ENCODE measurements at regions not wholly inside any gene's neighbourhood (a gene's known extent, or its start where the extent isn't known, plus 50 kb on each side); places are given as distances from the start of the nearest gene placed in this dataset.
A peak's percentile ranks its signal among the peaks of the same experiment; 100 is the strongest.

DNA sequence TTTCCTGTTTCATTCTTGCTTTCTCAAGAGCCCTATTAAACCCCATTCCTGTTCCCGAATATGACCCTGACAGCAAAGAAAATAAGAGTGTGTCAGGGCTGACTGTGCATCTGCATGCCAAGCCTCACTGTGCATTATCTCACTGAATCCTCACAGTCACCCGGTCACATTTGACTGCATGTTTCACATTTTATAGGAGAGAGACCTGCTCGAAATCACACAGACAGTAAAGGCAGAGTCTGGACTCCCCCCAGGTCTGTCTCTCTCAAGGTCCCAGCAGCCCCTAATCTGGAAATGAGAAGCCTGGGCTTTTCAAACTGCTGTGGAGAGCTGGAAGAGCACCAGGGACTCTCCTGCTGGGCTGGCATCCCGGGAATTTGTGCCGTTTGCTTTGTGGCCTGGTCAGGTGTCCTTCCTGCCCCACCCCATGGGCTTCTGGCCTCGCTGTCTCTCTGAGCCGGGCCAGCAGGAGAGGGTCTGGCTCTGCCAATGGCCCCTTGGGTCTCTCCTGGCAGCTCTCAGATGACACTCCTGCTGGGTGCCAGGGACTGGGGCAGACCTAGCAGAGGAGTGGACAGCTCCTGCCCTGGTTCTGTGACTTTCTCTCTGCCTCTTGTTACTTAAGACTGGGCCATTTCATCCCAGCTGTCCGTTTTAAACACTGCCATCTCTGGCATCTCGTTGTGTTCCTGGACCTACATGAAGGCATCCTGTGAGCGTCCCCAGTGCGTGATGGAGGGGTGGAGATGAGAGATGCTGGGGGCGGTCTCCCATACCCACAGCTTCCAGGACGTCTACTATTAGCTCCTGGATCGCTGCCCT, 173.6 kb downstream of the ARHGAP12 start:
- Mint-ChIP-seq H3K9me3 (ENCODE audit: unreplicated experiment) (peaks cover 10% of the 10 kb centered on the region), H3K27me3 (ENCODE audit: unreplicated experiment) (peaks cover 8% of the 10 kb centered on the region), H3K4me1 (ENCODE audit: low read depth, unreplicated experiment) (peaks cover 50% of the 10 kb centered on the region), H3K27ac (ENCODE audit: unreplicated experiment) (no peak overlapping the region), H3K4me3 (ENCODE audit: unreplicated experiment) (no peak overlapping the region), H3K36me3 (ENCODE audit: unreplicated experiment) (no peaks in the 10 kb centered on the region)
- no peak for TF ChIP-seq CTCF (IDR thresholded peaks at IDR 0.05; ENCODE audit: partially characterized antibody, unreplicated experiment)
- DNase-seq, result no peak

- Mint-ChIP-seq H3K27ac (ENCODE audit: unreplicated experiment) (no peak overlapping the region), H3K4me1 (ENCODE audit: low read depth, unreplicated experiment) (peaks cover 58% of the 10 kb centered on the region), H3K27me3 (ENCODE audit: unreplicated experiment) (peaks cover 10% of the 10 kb centered on the region), H3K4me3 (ENCODE audit: unreplicated experiment) (no peak overlapping the region), H3K9me3 (ENCODE audit: unreplicated experiment) (peaks cover 12% of the 10 kb centered on the region), H3K36me3 (ENCODE audit: unreplicated experiment) (no peaks in the 10 kb centered on the region)
- TF ChIP-seq CTCF (IDR thresholded peaks at IDR 0.05; ENCODE audit: partially characterized antibody, unreplicated experiment), result no peak
- no peak for DNase-seq
These were observed 174.9 kb downstream of the ARHGAP12 start for GRCh38 chr10:31753681-31754080.

- Mint-ChIP-seq H3K4me1 (ENCODE audit: low read depth, unreplicated experiment) (peaks cover 51% of the 10 kb centered on the region), H3K27ac (ENCODE audit: unreplicated experiment) (peak overlapping the region; percentile 65), H3K36me3 (ENCODE audit: unreplicated experiment) (no peaks in the 10 kb centered on the region), H3K27me3 (ENCODE audit: unreplicated experiment) (peaks cover 10% of the 10 kb centered on the region), H3K4me3 (ENCODE audit: unreplicated experiment) (peak overlapping the region; percentile 27), H3K9me3 (ENCODE audit: unreplicated experiment) (peaks cover 12% of the 10 kb centered on the region)
- TF ChIP-seq CTCF (IDR thresholded peaks at IDR 0.05; ENCODE audit: partially characterized antibody, unreplicated experiment), result no peak
- DNase-seq, result no peak
These were observed 176.5 kb downstream of the ARHGAP12 start for GRCh38 chr10:31752170-31752569.

DNA sequence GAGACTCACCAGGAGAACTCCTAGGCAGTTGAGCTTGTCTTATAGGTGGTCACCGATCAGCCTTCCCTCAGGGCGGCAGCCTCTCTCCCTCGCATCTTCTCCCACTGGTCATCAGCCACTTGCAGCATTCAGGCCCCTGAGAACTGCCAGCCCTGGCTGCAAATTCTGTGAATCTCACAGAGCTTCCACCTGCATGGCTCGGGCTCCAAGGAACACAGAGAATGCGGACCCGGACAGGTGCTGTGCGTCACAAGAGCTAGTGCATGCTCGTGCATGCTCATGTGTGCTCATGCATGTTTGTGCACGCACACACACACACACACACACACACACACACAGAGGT, 176.9 kb downstream of the ARHGAP12 start:
- Mint-ChIP-seq H3K36me3 (ENCODE audit: unreplicated experiment) (no peaks in the 10 kb centered on the region), H3K27me3 (ENCODE audit: unreplicated experiment) (peaks cover 10% of the 10 kb centered on the region), H3K27ac (ENCODE audit: unreplicated experiment) (peak overlapping the region; percentile 65), H3K4me3 (ENCODE audit: unreplicated experiment) (no peak overlapping the region), H3K9me3 (ENCODE audit: unreplicated experiment) (peaks cover 15% of the 10 kb centered on the region), H3K4me1 (ENCODE audit: low read depth, unreplicated experiment) (peaks cover 55% of the 10 kb centered on the region)
- no peak for DNase-seq
- no peak for TF ChIP-seq CTCF (IDR thresholded peaks at IDR 0.05; ENCODE audit: partially characterized antibody, unreplicated experiment)

DNA sequence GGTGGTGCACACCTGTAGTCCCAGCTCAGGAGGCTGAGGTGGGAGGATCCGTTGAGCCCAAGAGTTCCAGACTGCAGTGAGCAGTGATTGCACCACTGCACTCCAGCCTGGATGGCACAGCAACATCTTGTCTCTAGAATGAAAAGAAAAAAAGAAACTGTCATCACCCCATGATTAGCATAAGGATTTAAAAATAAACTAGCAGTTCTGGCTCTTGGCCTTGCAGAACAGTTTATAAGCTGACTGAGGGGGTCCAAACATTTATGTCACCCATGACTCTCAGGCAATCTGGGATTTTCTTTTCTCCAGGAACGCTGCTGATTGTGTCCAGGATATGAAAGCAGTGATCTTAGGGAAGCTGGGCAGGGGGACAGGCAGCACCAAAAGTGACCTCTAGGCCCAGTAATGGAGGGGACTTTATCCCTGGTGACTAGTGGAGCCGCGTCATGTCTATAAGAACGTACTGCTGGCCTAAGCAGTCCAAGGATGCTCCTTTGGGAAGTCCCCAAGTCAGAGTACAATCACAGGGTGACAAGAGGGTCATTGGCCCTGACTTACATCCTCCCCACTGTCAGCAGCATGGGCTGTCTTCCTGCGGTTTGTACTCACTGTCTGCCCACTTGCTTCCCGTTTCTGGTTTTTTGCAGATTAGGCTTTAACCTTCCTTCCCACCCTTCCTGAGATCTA, 177.4 kb downstream of the ARHGAP12 start:
- no peaks in the 10 kb centered on the region for H3K36me3 Mint-ChIP-seq (ENCODE audit: unreplicated experiment)
- peaks cover 15% of the 10 kb centered on the region for H3K9me3 Mint-ChIP-seq (ENCODE audit: unreplicated experiment)
- peaks cover 56% of the 10 kb centered on the region for H3K4me1 Mint-ChIP-seq (ENCODE audit: low read depth, unreplicated experiment)
- DNase-seq, result no peak
- H3K27me3 Mint-ChIP-seq (ENCODE audit: unreplicated experiment), result peaks cover 6% of the 10 kb centered on the region
- no peak for TF ChIP-seq CTCF (IDR thresholded peaks at IDR 0.05; ENCODE audit: partially characterized antibody, unreplicated experiment)
- peak overlapping the region; percentile 96 for H3K27ac Mint-ChIP-seq (ENCODE audit: unreplicated experiment)
- no peak overlapping the region for H3K4me3 Mint-ChIP-seq (ENCODE audit: unreplicated experiment)

Data from glutamatergic neuron (in vitro differentiated cells).